ENCODE measurements at regions not wholly inside any gene's neighbourhood (a gene's known extent, or its start where the extent isn't known, plus 50 kb on each side); places are given as distances from the start of the nearest gene placed in this dataset.

DNA sequence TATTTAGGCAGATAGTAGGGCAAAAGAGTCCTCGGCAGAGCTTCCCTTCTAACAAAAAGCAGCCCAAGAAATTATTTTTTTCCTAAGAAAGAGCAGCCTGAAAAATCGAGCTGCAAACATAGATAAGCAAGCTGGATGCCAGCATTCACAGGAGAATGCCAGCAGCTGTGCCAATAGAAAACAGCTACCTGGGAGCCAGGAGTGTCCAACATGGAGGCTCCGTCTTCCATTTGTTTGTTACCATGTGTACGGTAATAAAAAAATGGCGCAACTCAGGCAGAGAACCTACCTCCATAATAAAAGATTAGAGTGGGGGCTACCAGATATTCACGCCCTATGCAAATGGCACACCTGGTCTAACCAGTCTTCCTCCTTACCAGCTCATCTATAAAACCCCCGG, 77.6 kb upstream of the IPO5 start:
- TF ChIP-seq MAFK (IDR thresholded peaks at IDR 0.05; ENCODE audit: partially characterized antibody) (no peak), CHD2 (IDR thresholded peaks at IDR 0.05; ENCODE audit: low read length, partially characterized antibody) (no peak), MYC (IDR thresholded peaks at IDR 0.05; ENCODE audit: borderline replicate concordance, low read length) (no peak), EP300 (IDR thresholded peaks at IDR 0.05) (no peak), CBX8 (IDR thresholded peaks at IDR 0.05) (no peak), HOXA7 (CRISPR knock-in tag; IDR thresholded peaks at IDR 0.05) (no peak), ZSCAN20 (CRISPR knock-in tag; IDR thresholded peaks at IDR 0.05) (no peak), ELK1 (IDR thresholded peaks at IDR 0.05; ENCODE audit: low read depth, low read length) (no peak), EHF (CRISPR knock-in tag; IDR thresholded peaks at IDR 0.05) (no peak), MAZ (IDR thresholded peaks at IDR 0.05; ENCODE audit: borderline replicate concordance, low read depth, low read length) (no peak), USF2 (IDR thresholded peaks at IDR 0.05) (no peak), SREBF2 (IDR thresholded peaks at IDR 0.05) (no peak), HDAC2 (IDR thresholded peaks at IDR 0.05) (no peak), CTCF (IDR thresholded peaks at IDR 0.05) (no peak), HEYL (CRISPR knock-in tag; IDR thresholded peaks at IDR 0.05) (no peak)
- TF ChIP-seq, protein P1, sequence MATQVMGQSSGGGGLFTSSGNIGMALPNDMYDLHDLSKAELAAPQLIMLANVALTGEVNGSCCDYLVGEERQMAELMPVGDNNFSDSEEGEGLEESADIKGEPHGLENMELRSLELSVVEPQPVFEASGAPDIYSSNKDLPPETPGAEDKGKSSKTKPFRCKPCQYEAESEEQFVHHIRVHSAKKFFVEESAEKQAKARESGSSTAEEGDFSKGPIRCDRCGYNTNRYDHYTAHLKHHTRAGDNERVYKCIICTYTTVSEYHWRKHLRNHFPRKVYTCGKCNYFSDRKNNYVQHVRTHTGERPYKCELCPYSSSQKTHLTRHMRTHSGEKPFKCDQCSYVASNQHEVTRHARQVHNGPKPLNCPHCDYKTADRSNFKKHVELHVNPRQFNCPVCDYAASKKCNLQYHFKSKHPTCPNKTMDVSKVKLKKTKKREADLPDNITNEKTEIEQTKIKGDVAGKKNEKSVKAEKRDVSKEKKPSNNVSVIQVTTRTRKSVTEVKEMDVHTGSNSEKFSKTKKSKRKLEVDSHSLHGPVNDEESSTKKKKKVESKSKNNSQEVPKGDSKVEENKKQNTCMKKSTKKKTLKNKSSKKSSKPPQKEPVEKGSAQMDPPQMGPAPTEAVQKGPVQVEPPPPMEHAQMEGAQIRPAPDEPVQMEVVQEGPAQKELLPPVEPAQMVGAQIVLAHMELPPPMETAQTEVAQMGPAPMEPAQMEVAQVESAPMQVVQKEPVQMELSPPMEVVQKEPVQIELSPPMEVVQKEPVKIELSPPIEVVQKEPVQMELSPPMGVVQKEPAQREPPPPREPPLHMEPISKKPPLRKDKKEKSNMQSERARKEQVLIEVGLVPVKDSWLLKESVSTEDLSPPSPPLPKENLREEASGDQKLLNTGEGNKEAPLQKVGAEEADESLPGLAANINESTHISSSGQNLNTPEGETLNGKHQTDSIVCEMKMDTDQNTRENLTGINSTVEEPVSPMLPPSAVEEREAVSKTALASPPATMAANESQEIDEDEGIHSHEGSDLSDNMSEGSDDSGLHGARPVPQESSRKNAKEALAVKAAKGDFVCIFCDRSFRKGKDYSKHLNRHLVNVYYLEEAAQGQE (IDR thresholded peaks at IDR 0.05), result no peak
- CTCF ChIA-PET, result interaction anchor here (1.0 kb wide), 1 partner anchor 20 kb away, joined by 3 read pairs; no protein-coding TSS in a partner anchor
- 71% methylated on average over 7 of the region's 7 CpGs for WGBS (ENCODE audit: missing lambda C conversion rate)
- no peak overlapping the region for H3K4me2 ChIP-seq
- no peak overlapping the region for H3K4me3 ChIP-seq
- POLR2A ChIA-PET, result no interaction called here
- H3K27ac ChIP-seq, result no peak overlapping the region
- no peak for ATAC-seq
- DNase-seq (ENCODE audit: low read depth in 1 of 2, low spot score in 1 of 2), result no peak
- H3K4me1 ChIP-seq, result peaks cover 21% of the 10 kb centered on the region
- no peaks in the 10 kb centered on the region for H3K9me3 ChIP-seq
- no peak for FAIRE-seq

DNA sequence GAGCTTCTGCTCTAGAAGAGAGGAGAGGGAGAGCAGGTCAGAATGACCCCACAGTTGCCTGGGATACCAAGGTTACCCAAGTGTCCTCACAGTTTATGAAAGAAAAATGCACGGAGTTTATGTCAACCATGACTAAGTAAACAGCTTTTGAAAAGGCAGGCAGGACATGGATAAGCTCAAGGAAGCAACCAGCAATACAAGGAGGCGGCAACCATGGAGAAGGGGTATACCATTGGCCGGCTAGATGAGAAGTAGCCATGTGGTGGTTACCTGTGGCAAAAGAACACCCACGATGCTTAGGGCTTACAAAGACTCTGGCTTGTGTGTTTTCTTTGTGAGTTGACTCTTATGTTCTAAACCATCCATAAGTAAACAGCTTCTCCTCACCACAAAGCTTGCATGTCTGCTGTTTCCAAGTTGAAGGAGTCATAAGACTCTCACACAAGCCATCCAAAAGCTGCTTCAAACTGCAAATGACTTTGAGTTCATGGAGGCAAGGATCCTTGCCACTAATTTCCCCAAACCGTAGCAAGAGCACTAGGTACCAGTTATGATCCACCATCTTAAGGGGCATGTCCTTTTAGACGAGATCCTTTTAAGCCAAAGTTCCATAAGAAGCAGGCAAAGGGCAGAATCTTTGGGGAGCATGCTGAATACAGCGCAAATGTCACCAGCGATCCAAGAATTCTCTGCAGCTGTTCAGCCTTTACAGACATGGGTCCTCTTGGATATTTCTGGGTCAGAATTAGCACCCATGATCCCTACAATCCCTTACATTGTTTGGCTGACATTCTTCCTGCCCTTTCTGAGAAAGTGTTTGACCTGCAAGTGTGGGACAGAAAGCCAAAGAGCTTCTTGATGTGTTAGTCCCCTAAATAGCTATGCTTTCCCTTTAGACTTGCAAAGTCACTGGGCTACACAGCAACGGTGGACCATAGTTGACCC, 74.8 kb upstream of the IPO5 start:
- DNase-seq (ENCODE audit: low read depth in 1 of 2, low spot score in 1 of 2), result peak in 1 of 2 experiments; percentile 4
- Histone ChIP-seq H3K27ac (peak overlapping the region in 1 of 2 experiments; percentile 87; a peak in 2 of 6 replicates), H3K4me2 (no peak overlapping the region), H3K4me3 (no peak overlapping the region), H3K4me1 (peaks cover 23% of the 10 kb centered on the region), H3K9me3 (no peaks in the 10 kb centered on the region)
- POLR2A ChIA-PET, result no interaction called here
- 70% methylated on average over 9 of the region's 9 CpGs for WGBS (ENCODE audit: missing lambda C conversion rate)
- FAIRE-seq, result no peak
- no peak for ATAC-seq
- CTCF ChIA-PET, result interaction anchor here (1.3 to 2.7 kb wide), 2 partner anchors 19 to 23 kb away, joined by 3 to 10 read pairs; no protein-coding TSS in a partner anchor
- no peak for TF ChIP-seq KDM1A (IDR thresholded peaks at IDR 0.05; ENCODE audit: low read depth)
- TF ChIP-seq USF2 (IDR thresholded peaks at IDR 0.05), result no peak
- TF ChIP-seq JUN (IDR thresholded peaks at IDR 0.05), result no peak
- TF ChIP-seq RARB (CRISPR knock-in tag; IDR thresholded peaks at IDR 0.05), result no peak
- TF ChIP-seq HDAC2 (IDR thresholded peaks at IDR 0.05), result no peak
- no peak for TF ChIP-seq RNF2 (IDR thresholded peaks at IDR 0.05; ENCODE audit: borderline replicate concordance, low read depth)
- no peak for TF ChIP-seq MAZ (IDR thresholded peaks at IDR 0.05; ENCODE audit: borderline replicate concordance, low read depth, low read length)
- TF ChIP-seq CHD2 (IDR thresholded peaks at IDR 0.05; ENCODE audit: low read length, partially characterized antibody), result no peak
- no peak for TF ChIP-seq CEBPB (IDR thresholded peaks at IDR 0.05)
- TF ChIP-seq, protein P1 (IDR thresholded peaks at IDR 0.05), result no peak
- TF ChIP-seq MAX (IDR thresholded peaks at IDR 0.05), result no peak

Data from A549 (cell line).